ENCODE measurements at regions not wholly inside any gene's neighbourhood (a gene's known extent, or its start where the extent isn't known, plus 50 kb on each side); places are given as distances from the start of the nearest gene placed in this dataset.

DNA sequence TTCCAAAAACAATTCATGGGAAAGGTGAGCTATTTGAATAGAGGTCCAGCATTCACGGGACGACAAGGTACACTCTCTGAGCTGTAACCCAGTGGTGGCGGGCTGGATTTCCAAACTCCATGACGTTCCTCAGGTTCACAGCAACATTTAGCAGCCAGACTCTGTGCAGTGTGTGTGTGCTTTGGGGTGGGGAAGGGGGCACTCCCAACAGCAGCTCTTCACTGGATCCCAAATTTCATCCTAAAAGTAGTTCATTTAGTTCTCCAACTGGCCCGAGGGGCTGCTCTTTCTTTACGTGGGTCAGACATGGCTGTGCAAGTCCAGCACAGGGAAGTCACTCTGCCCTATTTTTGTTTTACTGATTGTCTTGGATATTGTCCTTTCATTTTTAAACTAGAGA is 98.0 kb upstream of the IRX2 start:
- Histone ChIP-seq H3K9ac (no peak overlapping the region), H3K4me2 (no peak overlapping the region), H3K27me3 (ENCODE audit: insufficient read depth) (peaks cover 6% of the 10 kb centered on the region; the same call in 1 of the 2 replicates), H3F3A (replicated peaks; ENCODE audit: insufficient read depth) (no peaks in the 10 kb centered on the region), H3K79me2 (ENCODE audit: insufficient read depth) (no peaks in the 10 kb centered on the region), H3K27ac (ENCODE audit: low read depth in 2 of 2, low read length in 1 of 2) (no peak overlapping the region), H2AFZ (ENCODE audit: low read depth) (no peak overlapping the region), H3K9me2 (no peaks in the 10 kb centered on the region), H3K4me1 (ENCODE audit: control insufficient read depth in 1 of 2, insufficient read depth in 2 of 2, low read depth in 1 of 2, low read length in 1 of 2) (no peaks in the 10 kb centered on the region), H3K9me3 (no peaks in the 10 kb centered on the region), H3K36me3 (replicated peaks in 1 of 2; ENCODE audit: control insufficient read depth in 1 of 2, insufficient read depth in 2 of 2, low read length in 1 of 2) (no peaks in the 10 kb centered on the region), H4K20me1 (ENCODE audit: insufficient read depth) (no peaks in the 10 kb centered on the region), H3K4me3 (ENCODE audit: low read depth in 2 of 2, low read length in 1 of 2) (no peak overlapping the region)
- CTCF ChIA-PET, result no interaction called here
- WGBS (ENCODE audit: low lambda C conversion rate), result 2% methylated on average over 6 of the region's 6 CpGs
- TF ChIP-seq, protein P1, sequence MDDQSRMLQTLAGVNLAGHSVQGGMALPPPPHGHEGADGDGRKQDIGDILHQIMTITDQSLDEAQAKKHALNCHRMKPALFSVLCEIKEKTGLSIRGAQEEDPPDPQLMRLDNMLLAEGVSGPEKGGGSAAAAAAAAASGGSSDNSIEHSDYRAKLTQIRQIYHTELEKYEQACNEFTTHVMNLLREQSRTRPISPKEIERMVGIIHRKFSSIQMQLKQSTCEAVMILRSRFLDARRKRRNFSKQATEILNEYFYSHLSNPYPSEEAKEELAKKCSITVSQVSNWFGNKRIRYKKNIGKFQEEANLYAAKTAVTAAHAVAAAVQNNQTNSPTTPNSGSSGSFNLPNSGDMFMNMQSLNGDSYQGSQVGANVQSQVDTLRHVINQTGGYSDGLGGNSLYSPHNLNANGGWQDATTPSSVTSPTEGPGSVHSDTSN (IDR thresholded peaks at IDR 0.05), result no peak
- no peak for TF ChIP-seq YY1 (IDR thresholded peaks at IDR 0.05; ENCODE audit: low read depth)
- TF ChIP-seq MXI1 (IDR thresholded peaks at IDR 0.05; ENCODE audit: low read depth, low read length), result no peak
- TF ChIP-seq, protein P2, sequence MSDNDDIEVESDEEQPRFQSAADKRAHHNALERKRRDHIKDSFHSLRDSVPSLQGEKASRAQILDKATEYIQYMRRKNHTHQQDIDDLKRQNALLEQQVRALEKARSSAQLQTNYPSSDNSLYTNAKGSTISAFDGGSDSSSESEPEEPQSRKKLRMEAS (IDR thresholded peaks at IDR 0.05; ENCODE audit: low read depth), result no peak
- TF ChIP-seq, protein P3, sequence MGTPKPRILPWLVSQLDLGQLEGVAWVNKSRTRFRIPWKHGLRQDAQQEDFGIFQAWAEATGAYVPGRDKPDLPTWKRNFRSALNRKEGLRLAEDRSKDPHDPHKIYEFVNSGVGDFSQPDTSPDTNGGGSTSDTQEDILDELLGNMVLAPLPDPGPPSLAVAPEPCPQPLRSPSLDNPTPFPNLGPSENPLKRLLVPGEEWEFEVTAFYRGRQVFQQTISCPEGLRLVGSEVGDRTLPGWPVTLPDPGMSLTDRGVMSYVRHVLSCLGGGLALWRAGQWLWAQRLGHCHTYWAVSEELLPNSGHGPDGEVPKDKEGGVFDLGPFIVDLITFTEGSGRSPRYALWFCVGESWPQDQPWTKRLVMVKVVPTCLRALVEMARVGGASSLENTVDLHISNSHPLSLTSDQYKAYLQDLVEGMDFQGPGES (IDR thresholded peaks at IDR 0.05; ENCODE audit: low read depth, low read length), result no peak
- TF ChIP-seq RXRA (IDR thresholded peaks at IDR 0.05; ENCODE audit: borderline replicate concordance, low read depth), result no peak
- no peak for TF ChIP-seq EZH2phosphoT487 (IDR thresholded peaks at IDR 0.05; ENCODE audit: borderline replicate concordance, low read depth)
- POLR2A ChIA-PET, result no interaction called here
- DNase-seq, result no peak

DNA sequence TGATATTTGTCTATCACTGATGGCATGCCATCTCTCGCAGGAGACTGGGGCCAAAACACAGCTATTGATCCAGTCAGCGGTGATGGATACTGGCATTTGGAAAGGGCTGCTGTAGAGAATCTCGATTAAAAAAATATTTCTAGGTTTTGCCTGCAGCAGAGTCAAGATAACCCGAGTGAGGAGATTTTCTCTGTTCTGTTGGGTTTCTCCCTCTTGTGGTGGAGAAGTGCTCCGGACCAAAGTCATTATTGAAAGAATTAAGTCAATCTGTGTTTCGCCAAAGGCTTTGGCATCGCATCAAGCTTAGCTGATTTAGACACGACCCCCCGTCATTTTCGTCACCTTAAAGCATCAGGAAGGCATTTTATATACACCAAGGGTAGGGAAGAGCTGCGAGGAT is 97.1 kb upstream of the IRX2 start:
- Histone ChIP-seq H3K27me3 (ENCODE audit: insufficient read depth) (peaks cover 6% of the 10 kb centered on the region; the same call in 1 of the 2 replicates), H3K9me3 (no peaks in the 10 kb centered on the region), H3F3A (replicated peaks; ENCODE audit: insufficient read depth) (no peaks in the 10 kb centered on the region), H4K20me1 (ENCODE audit: insufficient read depth) (no peaks in the 10 kb centered on the region), H3K27ac (ENCODE audit: low read depth in 2 of 2, low read length in 1 of 2) (no peak overlapping the region), H3K4me2 (no peak overlapping the region), H3K79me2 (ENCODE audit: insufficient read depth) (no peaks in the 10 kb centered on the region), H3K4me3 (ENCODE audit: low read depth in 2 of 2, low read length in 1 of 2) (no peak overlapping the region), H3K36me3 (replicated peaks in 1 of 2; ENCODE audit: control insufficient read depth in 1 of 2, insufficient read depth in 2 of 2, low read length in 1 of 2) (no peaks in the 10 kb centered on the region), H2AFZ (ENCODE audit: low read depth) (no peak overlapping the region), H3K4me1 (ENCODE audit: control insufficient read depth in 1 of 2, insufficient read depth in 2 of 2, low read depth in 1 of 2, low read length in 1 of 2) (no peaks in the 10 kb centered on the region), H3K9ac (no peak overlapping the region), H3K9me2 (no peaks in the 10 kb centered on the region)
- whole genome bisulfite sequencing (ENCODE audit: low lambda C conversion rate), result 4% methylated on average over 11 of the region's 11 CpGs
- no peak for TF ChIP-seq TCF12 (IDR thresholded peaks at IDR 0.05)
- TF ChIP-seq RXRA (IDR thresholded peaks at IDR 0.05; ENCODE audit: borderline replicate concordance, low read depth), result no peak
- no peak for TF ChIP-seq EZH2phosphoT487 (IDR thresholded peaks at IDR 0.05; ENCODE audit: borderline replicate concordance, low read depth)
- TF ChIP-seq RFX5 (IDR thresholded peaks at IDR 0.05; ENCODE audit: low read length), result no peak
- TF ChIP-seq, protein P4, sequence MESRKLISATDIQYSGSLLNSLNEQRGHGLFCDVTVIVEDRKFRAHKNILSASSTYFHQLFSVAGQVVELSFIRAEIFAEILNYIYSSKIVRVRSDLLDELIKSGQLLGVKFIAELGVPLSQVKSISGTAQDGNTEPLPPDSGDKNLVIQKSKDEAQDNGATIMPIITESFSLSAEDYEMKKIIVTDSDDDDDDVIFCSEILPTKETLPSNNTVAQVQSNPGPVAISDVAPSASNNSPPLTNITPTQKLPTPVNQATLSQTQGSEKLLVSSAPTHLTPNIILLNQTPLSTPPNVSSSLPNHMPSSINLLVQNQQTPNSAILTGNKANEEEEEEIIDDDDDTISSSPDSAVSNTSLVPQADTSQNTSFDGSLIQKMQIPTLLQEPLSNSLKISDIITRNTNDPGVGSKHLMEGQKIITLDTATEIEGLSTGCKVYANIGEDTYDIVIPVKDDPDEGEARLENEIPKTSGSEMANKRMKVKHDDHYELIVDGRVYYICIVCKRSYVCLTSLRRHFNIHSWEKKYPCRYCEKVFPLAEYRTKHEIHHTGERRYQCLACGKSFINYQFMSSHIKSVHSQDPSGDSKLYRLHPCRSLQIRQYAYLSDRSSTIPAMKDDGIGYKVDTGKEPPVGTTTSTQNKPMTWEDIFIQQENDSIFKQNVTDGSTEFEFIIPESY (IDR thresholded peaks at IDR 0.05; ENCODE audit: borderline replicate concordance, low read depth), result no peak
- TF ChIP-seq SMC3 (IDR thresholded peaks at IDR 0.05; ENCODE audit: low read depth, low read length), result no peak
- no peak for TF ChIP-seq GABPA (IDR thresholded peaks at IDR 0.05; ENCODE audit: low read depth)
- TF ChIP-seq, protein P5, sequence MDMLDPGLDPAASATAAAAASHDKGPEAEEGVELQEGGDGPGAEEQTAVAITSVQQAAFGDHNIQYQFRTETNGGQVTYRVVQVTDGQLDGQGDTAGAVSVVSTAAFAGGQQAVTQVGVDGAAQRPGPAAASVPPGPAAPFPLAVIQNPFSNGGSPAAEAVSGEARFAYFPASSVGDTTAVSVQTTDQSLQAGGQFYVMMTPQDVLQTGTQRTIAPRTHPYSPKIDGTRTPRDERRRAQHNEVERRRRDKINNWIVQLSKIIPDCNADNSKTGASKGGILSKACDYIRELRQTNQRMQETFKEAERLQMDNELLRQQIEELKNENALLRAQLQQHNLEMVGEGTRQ (IDR thresholded peaks at IDR 0.05; ENCODE audit: borderline replicate concordance, low read depth, low read length), result no peak
- TF ChIP-seq GATA2 (CRISPR knock-in tag; IDR thresholded peaks at IDR 0.05), result no peak
- TF ChIP-seq, protein P6, sequence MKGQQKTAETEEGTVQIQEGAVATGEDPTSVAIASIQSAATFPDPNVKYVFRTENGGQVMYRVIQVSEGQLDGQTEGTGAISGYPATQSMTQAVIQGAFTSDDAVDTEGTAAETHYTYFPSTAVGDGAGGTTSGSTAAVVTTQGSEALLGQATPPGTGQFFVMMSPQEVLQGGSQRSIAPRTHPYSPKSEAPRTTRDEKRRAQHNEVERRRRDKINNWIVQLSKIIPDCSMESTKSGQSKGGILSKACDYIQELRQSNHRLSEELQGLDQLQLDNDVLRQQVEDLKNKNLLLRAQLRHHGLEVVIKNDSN (IDR thresholded peaks at IDR 0.05; ENCODE audit: borderline replicate concordance, low read depth), result no peak
- DNase-seq, result no peak
- POLR2A ChIA-PET, result no interaction called here
- CTCF ChIA-PET, result no interaction called here
